NCI-H2029 (cell line): ENCODE measurements at regions not wholly inside any gene's neighbourhood (a gene's known extent, or its start where the extent isn't known, plus 50 kb on each side); places are given as distances from the start of the nearest gene placed in this dataset.

Experiments
- DNase-seq: peaks from one replicate; lab custom pipeline; 2025; lab: John Stamatoyannopoulos, UW

DNA sequence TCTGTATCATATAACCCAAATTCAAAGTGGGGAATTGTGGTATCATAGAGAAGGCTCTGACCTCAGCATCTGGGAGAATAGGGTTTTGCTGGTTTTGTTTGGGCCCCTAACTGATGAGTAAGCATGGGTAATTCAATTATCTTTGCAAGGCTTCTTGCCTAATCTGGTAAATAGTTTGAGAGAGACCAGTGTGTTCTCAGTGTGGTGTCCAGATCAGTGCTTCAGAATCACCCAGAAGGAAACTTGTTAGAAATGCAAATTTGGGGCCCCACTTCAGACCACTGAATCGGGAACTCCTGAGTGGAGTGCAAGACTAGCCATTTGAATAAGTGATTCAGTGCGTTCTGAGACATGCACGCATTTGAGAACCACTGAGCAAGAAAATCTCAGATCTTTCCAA lies 282.7 kb downstream of the EPHA4 start:
- DNase-seq: no peak

DNA sequence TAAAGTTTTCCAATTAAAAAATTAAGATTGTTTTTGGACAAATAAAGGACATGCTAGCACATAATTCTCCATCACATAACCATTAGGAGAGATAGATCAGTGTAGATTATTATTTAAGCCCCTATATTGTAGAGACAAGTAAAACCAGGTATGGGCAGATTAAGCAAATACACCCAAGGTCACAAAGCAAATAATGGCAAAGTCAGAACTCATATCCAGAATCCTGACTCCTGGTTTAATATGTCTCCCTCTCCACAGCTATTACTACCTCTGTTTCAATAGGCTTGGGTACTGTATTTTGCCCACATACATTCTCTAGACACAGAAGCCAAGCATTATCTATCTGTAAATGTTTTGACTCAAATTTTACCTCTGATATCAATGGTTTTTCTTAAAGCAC lies 282.3 kb downstream of the EPHA4 start:
- DNase-seq: no peak

GRCh38 chr2:221293949-221294742 lies 278.0 kb downstream of the EPHA4 start:
- no peak for DNase-seq

- no peak for DNase-seq
Observed at GRCh38 chr2:221304916-221305315, 267.2 kb downstream of the EPHA4 start.

DNA sequence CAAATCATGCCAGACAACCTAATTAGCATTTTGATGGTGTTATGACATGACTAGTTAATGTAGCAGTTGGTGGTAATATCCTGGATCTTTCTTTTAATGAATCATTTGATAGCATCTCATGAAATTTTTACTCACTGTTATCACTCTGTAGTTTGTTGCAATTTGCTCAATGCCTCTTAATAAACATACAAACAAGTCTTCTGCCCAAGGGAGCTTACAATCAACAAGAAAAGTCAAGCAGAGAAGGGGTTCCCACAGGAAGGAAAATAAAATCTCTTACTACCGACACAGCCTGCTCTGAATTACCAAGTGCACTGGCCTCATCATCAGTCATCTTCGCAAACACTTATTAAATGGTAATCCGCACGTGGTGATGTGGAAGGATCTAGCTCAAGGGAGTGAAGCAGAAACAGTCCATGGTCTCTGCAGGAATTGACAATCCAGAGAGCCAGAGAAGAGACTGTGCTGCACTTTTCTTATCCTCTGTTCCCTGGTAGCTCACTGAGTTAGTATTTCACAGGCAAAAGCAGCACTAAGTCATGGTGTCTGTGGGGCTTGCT lies 263.5 kb downstream of the EPHA4 start:
- no peak for DNase-seq

GRCh38 chr2:221309892-221310583 lies 262.1 kb downstream of the EPHA4 start:
- no peak for DNase-seq

DNA sequence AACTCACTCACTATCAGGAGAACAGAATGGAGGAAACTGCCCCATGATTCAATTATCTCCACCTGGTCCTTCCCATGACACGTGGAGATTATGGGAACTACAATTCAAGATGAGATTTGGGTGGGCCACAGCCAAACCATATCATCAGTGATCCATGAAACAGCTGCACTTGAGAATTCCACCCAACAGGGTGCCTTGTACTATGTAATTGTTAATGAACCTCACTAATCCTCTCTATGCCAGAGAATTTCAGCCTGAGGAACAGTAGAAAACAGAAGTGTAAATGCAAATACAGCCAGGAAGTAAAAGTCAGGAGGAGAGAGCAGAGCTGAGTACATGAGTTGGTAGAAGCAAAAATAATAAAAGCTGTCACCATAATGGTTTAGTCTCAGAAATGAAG lies 261.4 kb downstream of the EPHA4 start:
- no peak for DNase-seq

- no peak for DNase-seq
Observed at GRCh38 chr2:221312634-221313033, 259.5 kb downstream of the EPHA4 start.

GRCh38 chr2:221314786-221315185 lies 257.3 kb downstream of the EPHA4 start:
- DNase-seq: no peak

DNA sequence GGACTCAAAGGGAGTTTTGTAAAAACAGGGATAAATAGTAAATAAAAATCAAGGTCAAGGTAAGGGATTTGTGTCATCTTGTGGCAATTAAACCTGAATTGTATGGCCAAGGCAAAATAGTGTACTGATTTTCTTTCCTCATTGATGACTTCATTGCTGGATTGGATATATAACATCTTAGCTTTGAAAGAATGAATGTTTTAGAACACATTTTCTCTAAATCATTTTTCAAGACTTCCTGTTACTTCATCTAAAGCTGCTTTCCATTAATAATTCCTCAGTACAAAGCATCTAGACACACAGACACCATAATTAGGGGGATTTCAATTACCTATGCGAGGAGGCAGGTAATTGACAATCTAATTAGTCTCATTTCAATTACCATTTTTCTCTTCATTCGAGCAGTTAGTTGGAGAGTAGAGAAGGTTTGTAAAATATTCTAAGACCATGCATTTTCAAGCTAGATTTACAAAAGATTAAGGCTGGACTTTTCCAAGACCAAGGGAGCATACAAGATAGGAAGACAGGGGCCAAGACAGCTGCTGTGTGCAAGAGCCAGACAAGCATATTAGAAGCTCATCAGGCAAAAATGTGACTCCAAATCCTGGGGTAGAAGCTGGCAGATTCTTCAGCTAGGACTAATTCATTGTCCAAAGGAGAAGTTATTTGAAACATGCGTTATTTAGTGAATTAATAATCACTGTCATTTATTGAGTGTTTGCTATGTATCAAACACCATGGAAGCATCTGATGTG lies 253.6 kb downstream of the EPHA4 start:
- DNase-seq: no peak

- no peak for DNase-seq
Observed at GRCh38 chr2:221322741-221323140, 249.4 kb downstream of the EPHA4 start.

DNA sequence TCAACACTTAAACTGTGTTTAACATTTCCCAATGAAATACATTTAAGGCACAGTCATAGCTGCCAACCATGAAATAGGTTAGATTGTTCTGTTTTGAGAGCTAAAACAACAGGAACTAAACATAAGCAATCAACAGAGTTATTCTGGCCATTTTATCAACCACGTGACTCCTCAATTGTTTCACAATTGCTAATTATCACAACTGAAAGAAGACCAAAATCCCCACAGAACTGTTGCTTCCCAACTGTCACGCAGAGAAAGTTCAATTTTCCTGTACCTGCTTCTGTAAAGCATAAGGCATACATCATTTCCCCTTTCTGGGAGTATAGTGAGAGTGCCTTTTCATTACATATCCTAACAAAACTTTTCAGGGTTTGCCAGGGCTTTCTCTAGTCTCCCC lies 248.6 kb downstream of the EPHA4 start:
- no peak for DNase-seq

DNA sequence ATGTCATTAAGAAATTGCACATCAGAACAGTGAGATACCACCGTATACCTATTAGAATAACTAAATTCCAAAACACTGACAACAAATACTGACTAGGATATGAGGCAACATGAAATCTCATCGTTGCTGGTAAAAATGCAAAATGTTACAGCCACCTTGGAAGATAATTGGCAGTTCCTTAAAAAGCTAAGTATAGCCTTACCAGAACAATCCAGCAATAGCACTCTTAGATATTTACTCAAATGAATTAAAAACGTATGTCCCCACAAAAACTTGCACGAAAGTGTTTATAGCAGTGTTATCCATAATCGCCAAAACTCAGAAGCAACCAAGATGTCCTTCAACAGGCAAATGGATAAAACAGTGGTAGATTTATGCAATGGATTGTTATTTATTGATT lies 241.7 kb downstream of the EPHA4 start:
- no peak for DNase-seq

- DNase-seq: no peak
Observed at GRCh38 chr2:221334481-221335218, 237.5 kb downstream of the EPHA4 start.

GRCh38 chr2:221335219-221335752 lies 236.8 kb downstream of the EPHA4 start:
- no peak for DNase-seq

GRCh38 chr2:221336967-221337366 lies 235.1 kb downstream of the EPHA4 start:
- no peak for DNase-seq

- no peak for DNase-seq
Observed at GRCh38 chr2:221337957-221338685, 234.0 kb downstream of the EPHA4 start.

DNA sequence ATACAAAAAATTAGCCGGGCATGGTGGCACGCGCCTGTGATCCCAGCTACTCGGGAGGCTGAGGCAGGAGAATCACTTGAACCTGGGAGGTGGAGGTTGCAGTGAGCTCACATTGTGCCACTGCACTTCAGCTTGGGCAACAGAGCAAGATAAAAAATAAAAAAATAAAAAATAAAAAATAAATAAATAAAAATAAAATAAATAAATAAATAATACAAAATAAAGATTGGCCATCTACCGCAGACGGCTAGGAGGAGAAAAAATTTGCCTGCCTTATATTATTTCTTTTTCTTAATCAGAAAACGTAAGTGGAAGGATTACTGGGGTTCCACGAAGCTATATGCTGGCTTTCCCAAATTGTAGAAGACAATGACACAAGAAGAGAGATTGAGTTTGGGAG lies 229.7 kb downstream of the EPHA4 start:
- DNase-seq: no peak

DNA sequence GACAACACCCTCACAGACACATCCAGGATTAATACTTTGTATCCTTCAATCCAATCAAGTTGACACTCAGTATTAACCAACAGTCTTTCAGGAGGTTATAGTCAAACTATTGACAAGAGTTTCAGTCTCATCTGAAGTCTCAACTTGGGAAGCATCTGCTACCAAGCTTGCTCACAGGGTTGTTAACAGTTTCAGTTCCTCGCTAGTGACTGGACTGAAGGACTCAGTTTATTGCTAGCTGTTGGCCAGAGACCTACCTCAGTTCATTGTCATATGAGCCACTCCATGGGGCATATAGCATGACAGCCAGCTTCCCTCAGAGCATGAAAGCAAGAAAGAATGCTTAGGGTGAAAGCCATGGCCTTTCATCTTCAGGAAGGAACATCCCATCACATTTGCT lies 228.6 kb downstream of the EPHA4 start:
- no peak for DNase-seq

DNA sequence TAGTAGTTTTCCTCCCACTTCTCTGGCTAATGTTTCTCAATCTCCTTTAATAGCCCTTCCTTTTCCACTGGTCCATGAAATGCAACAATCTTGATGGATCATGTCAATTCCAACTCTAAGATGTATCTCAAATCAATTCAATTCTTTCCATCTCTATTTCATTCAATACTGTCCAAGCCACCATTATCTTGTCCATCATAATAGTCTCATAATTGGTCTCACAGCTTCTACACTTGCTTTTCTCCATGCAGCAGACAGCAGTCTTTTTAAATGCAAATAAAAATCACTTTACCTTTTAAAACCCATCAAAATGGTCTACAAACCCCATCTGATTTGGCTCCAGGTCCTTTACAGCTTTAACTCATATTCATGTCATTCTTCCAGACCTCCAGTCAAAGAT lies 226.6 kb downstream of the EPHA4 start:
- DNase-seq: no peak

DNA sequence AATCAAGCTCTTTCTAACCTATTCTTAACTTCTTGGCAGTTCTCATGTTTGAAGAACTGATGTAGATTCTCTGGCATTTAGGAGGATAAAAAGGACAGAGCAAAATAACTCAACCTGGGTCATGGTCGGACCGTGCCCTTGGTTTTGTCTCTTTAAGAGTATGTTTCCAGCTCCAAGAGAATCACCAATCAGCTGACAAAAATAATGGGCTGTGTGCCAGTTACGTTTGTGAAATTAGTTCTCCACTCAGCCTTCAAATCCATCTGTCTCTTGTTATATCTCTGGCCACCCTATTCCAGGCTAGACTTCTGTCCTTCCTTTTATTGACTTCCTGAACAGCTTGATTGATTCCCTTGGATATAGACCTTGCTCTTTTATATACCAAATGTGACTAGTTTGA lies 225.7 kb downstream of the EPHA4 start:
- no peak for DNase-seq
